Activated CD8-positive, alpha-beta memory T cell treated with anti-CD3 and anti-CD28 coated beads, Interleukin-2, amount 50 U/mL, for 24 hours (primary cell): ENCODE measurements at regions not wholly inside any gene's neighbourhood (a gene's known extent, or its start where the extent isn't known, plus 50 kb on each side); places are given as distances from the start of the nearest gene placed in this dataset.
"Not testable (repeated sequence)": the region's sequence is repeated elsewhere in the genome, so short reads cannot be mapped to it uniquely, and the experiment has no call there.

Experiments used
- DNase-seq: peaks from one replicate; pipeline ENCODE4 v3.0.0-alpha.2; 2020; ENCODE audit errors: extremely low read depth

GRCh38 chr1:98287626-98288025 lies 366.8 kb upstream of the DPYD start:
- DNase-seq = no peak

- no peak for DNase-seq
Measured at GRCh38 chr1:98286656-98287055, 365.8 kb upstream of the DPYD start.

- DNase-seq = not testable (repeated sequence)
Measured at GRCh38 chr1:98285286-98285685, 364.5 kb upstream of the DPYD start.

- no peak for DNase-seq
Measured at GRCh38 chr1:98280049-98280448, 359.2 kb upstream of the DPYD start.

- no peak for DNase-seq
Measured at GRCh38 chr1:98278055-98278454, 357.2 kb upstream of the DPYD start.

GRCh38 chr1:98277118-98277517 lies 356.3 kb upstream of the DPYD start:
- DNase-seq = no peak

- no peak for DNase-seq
Measured at GRCh38 chr1:98276514-98276913, 355.7 kb upstream of the DPYD start.

DNA sequence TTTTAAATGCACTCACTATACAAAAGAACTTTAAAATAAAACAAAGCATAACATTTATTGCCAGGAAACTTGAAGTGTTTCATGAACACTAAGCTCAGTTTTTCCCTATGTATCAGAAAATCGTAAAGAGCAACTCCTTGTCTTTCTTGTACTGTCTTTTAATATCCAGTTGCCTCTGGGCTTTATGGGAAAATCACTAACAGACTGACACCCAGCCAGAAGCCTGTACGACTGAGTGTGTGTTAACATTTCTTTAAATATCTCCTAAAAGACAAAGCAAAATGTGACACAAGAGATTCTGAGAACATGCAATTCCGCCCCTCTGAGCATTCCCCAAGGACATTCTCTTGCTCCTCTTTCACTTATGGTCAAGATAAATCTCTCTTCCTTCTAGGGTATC lies 347.5 kb upstream of the DPYD start:
- no peak for DNase-seq

DNA sequence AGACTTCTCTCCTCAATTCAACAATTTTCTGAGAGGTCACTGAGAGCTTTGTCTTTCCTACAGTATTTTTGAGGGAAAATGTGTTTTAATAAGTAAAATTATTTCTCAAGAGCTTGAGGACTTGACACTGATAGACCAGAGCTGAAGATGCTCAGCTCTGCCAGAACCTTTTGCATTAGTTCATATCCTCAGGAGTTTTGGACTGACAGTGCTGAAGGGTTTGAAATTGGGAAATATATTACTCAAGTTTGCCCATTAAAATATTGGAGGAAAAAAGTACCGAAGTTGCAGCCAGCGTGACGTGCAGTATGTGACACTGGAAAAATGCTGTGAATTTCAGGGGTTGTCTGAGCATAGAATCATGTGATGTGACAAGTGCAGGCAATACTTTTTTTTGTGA lies 346.6 kb upstream of the DPYD start:
- no peak for DNase-seq

DNA sequence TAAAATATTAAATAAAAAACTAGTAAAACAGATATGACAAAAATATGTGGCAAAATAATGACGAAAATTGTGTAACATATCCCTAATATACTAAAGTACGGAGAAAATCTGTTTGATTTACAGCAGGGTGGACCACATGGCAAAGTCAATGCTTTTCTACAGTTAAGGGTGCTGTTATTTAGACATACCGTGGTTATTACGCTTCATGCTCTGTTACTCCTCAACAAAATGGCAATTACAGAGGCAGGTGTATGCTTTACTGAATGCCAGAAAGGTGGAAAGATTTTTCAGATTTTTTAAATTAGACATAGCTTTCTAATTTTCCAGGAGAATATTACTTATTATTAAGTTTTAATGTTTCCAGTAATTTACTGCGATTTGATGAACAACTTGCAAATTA lies 343.9 kb upstream of the DPYD start:
- DNase-seq = no peak

- DNase-seq = no peak
Measured at GRCh38 chr1:98260839-98261238, 340.0 kb upstream of the DPYD start.

GRCh38 chr1:98260412-98260811 lies 339.6 kb upstream of the DPYD start:
- no peak for DNase-seq

DNA sequence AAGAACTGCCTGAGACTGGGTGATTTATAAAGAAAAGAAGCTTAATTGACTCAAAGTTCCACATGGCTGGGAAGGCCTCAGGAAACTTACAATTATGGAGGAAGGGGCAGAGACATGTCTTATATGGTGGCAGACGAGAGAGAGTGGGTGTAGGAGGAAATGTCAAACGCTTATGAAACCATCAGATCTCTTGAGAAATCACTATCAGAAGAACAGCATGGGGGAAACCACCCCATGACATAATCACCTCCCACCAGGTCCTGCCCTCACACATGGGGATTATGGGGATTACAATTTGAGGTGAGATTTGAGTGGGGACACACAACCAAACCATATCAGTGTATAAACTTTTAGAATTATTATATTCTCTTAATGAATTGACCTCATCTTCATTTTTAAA lies 335.9 kb upstream of the DPYD start:
- DNase-seq = no peak

- DNase-seq = no peak
Measured at GRCh38 chr1:98253145-98253544, 332.3 kb upstream of the DPYD start.

- no peak for DNase-seq
Measured at GRCh38 chr1:98251497-98251896, 330.7 kb upstream of the DPYD start.

GRCh38 chr1:98232678-98233077 lies 311.8 kb upstream of the DPYD start:
- no peak for DNase-seq

DNA sequence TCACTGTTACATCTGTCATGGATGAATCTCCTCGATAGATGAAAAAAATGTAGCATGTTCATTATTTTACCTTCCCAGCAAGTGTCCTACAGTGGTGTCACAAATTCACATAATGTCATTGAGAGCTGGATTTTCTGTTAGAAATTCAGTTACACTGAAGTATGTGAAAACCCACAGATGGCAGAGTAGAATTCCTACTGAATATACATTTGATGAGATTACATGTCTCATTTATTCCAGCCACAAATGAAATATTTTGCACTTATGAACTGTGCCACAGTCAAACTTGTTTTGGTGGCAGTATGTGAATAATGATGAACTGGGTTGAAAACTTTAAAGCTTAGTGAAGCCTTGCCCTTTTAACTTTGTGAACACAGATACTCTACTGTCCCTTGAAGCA lies 301.9 kb upstream of the DPYD start:
- DNase-seq = no peak

- DNase-seq = no peak
Measured at GRCh38 chr1:98221923-98222322, 301.1 kb upstream of the DPYD start.

DNA sequence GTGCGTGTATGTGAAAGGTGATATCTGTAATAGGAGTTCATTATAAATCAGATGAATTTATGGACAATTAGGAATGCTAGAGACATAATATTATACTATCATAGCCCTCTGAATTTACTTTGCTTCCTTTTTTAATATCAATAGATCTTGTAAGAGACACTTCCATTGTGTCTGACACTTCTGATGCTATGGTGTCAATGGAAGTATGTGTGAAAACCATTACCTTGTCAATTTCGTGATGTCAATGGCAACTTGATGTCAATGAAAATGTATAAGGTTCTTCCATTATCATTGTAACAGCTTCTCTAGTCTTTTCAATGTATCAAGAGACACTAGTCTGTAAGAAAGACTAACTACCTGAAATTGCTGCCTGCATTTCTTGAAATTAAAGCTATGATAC lies 296.8 kb upstream of the DPYD start:
- DNase-seq = no peak

DNA sequence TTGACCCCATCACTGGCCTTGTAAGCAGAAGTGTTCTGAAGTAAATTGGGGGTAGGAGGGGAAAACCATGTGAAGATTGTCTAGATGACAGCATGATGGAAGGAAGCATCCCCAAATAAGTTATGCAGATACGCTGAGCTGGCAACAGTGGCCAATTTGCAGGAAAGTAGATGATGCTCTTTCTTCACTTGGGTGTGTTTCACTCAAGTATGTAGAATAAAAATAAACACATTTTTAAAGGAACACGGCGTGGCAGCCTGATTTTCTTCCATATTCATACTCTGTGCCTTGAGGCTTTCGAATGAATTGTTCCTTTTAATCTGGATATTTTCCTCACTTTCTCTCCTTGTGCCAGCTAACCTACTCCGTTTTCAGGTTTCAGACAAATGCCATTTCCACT lies 295.5 kb upstream of the DPYD start:
- DNase-seq = no peak

- DNase-seq = no peak
Measured at GRCh38 chr1:98211271-98211845, 290.5 kb upstream of the DPYD start.

GRCh38 chr1:98210563-98210962 lies 289.7 kb upstream of the DPYD start:
- no peak for DNase-seq

DNA sequence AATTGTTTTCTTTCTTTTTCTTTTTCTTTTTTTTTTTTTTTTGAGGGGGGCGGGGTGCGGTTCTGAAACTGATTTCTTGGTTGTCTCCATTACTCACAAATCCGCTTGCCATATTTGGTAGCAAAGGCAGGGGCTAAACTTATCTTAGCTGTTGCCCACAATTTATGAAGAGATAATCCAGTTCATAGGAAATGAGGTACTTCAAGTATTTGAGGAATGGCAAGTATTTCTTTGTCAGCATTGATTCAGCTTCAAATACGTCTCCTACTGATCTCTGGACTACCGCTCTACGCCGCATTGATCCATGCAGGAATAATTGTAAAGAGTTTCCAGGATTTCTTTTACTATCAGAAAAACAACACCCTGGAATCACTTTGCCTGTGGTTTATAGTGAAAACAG lies 289.2 kb upstream of the DPYD start:
- no peak for DNase-seq

DNA sequence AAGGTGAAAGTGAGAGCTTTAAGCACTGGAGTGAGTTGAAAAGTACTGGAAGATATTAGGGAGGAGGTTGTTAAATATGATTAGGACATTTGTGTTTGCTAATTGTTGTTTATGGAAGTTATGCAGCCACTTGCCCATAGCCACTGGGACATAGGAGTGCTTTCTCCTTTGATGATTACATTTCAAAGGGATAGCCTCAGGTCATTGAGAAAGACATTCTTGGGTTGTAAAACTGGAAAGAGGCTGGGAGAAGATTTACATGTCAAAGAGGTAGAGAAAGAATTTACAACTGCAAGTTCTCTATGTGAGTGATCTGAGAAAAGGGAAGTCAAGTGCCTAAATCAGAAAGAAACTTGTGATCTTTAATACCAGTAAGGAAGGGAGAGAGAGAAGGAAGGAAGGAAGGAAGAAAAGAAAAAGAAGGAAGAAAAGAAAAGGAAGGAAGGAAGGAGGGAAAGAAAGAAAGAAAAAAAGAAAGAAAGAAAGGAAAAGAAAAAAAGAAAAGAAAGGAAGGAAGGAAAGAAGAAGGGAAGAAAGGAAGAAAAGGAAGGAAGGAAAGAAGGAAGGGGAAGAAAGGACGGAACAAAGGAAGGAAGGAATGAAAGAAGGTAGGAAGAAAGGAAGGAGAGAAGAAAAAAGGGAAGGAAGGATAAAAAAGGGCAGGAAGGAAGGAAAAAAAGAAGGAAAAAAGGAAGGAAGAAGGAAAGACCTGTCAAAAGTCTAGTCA lies 284.6 kb upstream of the DPYD start:
- no peak for DNase-seq
